ENCODE measurements at regions not wholly inside any gene's neighbourhood (a gene's known extent, or its start where the extent isn't known, plus 50 kb on each side); places are given as distances from the start of the nearest gene placed in this dataset.

GRCh38 chr4:159446266-159446976, 343.5 kb downstream of the RAPGEF2 start:
- no peaks in the 10 kb centered on the region for H3K27me3 ChIP-seq (ENCODE audit: control insufficient read depth, insufficient read depth, low read length)
- H3K9me3 ChIP-seq (ENCODE audit: control insufficient read depth, insufficient read depth, low read length) = no peaks in the 10 kb centered on the region
- no peak overlapping the region for H3K9ac ChIP-seq (ENCODE audit: low read depth, low read length)
- H3K36me3 ChIP-seq (ENCODE audit: control insufficient read depth, insufficient read depth, low read length) = no peaks in the 10 kb centered on the region
- H3K4me3 ChIP-seq (ENCODE audit: low read depth, low read length) = no peak overlapping the region
- no peaks in the 10 kb centered on the region for H3K4me1 ChIP-seq (ENCODE audit: control insufficient read depth, insufficient read depth, low read length)

- Histone ChIP-seq H3K9me3 (ENCODE audit: control insufficient read depth, insufficient read depth, low read length) (no peaks in the 10 kb centered on the region), H3K9ac (ENCODE audit: low read depth, low read length) (no peak overlapping the region), H3K27me3 (ENCODE audit: control insufficient read depth, insufficient read depth, low read length) (no peaks in the 10 kb centered on the region), H3K4me1 (ENCODE audit: control insufficient read depth, insufficient read depth, low read length) (no peaks in the 10 kb centered on the region), H3K4me3 (ENCODE audit: low read depth, low read length) (no peak overlapping the region), H3K36me3 (ENCODE audit: control insufficient read depth, insufficient read depth, low read length) (no peaks in the 10 kb centered on the region)
Measured at GRCh38 chr4:159447296-159447695, 344.4 kb downstream of the RAPGEF2 start.

GRCh38 chr4:159451006-159451405, 348.1 kb downstream of the RAPGEF2 start:
- Histone ChIP-seq H3K9me3 (ENCODE audit: control insufficient read depth, insufficient read depth, low read length) (no peaks in the 10 kb centered on the region), H3K4me1 (ENCODE audit: control insufficient read depth, insufficient read depth, low read length) (no peaks in the 10 kb centered on the region), H3K4me3 (ENCODE audit: low read depth, low read length) (no peak overlapping the region), H3K27me3 (ENCODE audit: control insufficient read depth, insufficient read depth, low read length) (no peaks in the 10 kb centered on the region), H3K9ac (ENCODE audit: low read depth, low read length) (no peak overlapping the region), H3K36me3 (ENCODE audit: control insufficient read depth, insufficient read depth, low read length) (no peaks in the 10 kb centered on the region)

GRCh38 chr4:159455675-159456237, 352.9 kb downstream of the RAPGEF2 start:
- no peaks in the 10 kb centered on the region for H3K4me1 ChIP-seq (ENCODE audit: control insufficient read depth, insufficient read depth, low read length)
- H3K9ac ChIP-seq (ENCODE audit: low read depth, low read length) = no peak overlapping the region
- no peaks in the 10 kb centered on the region for H3K9me3 ChIP-seq (ENCODE audit: control insufficient read depth, insufficient read depth, low read length)
- H3K27me3 ChIP-seq (ENCODE audit: control insufficient read depth, insufficient read depth, low read length) = no peaks in the 10 kb centered on the region
- H3K4me3 ChIP-seq (ENCODE audit: low read depth, low read length) = no peak overlapping the region
- H3K36me3 ChIP-seq (ENCODE audit: control insufficient read depth, insufficient read depth, low read length) = no peaks in the 10 kb centered on the region

- Histone ChIP-seq H3K4me1 (ENCODE audit: control insufficient read depth, insufficient read depth, low read length) (no peaks in the 10 kb centered on the region), H3K9ac (ENCODE audit: low read depth, low read length) (no peak overlapping the region), H3K9me3 (ENCODE audit: control insufficient read depth, insufficient read depth, low read length) (no peaks in the 10 kb centered on the region), H3K4me3 (ENCODE audit: low read depth, low read length) (no peak overlapping the region), H3K36me3 (ENCODE audit: control insufficient read depth, insufficient read depth, low read length) (no peaks in the 10 kb centered on the region), H3K27me3 (ENCODE audit: control insufficient read depth, insufficient read depth, low read length) (no peaks in the 10 kb centered on the region)
Measured at GRCh38 chr4:159460371-159460770, 357.5 kb downstream of the RAPGEF2 start.

- H3K4me3 ChIP-seq (ENCODE audit: low read depth, low read length) = no peak overlapping the region
- no peaks in the 10 kb centered on the region for H3K36me3 ChIP-seq (ENCODE audit: control insufficient read depth, insufficient read depth, low read length)
- H3K9me3 ChIP-seq (ENCODE audit: control insufficient read depth, insufficient read depth, low read length) = no peaks in the 10 kb centered on the region
- no peak overlapping the region for H3K9ac ChIP-seq (ENCODE audit: low read depth, low read length)
- H3K27me3 ChIP-seq (ENCODE audit: control insufficient read depth, insufficient read depth, low read length) = no peaks in the 10 kb centered on the region
- H3K4me1 ChIP-seq (ENCODE audit: control insufficient read depth, insufficient read depth, low read length) = no peaks in the 10 kb centered on the region
Measured at GRCh38 chr4:159463235-159463634, 360.4 kb downstream of the RAPGEF2 start.

- no peaks in the 10 kb centered on the region for H3K9me3 ChIP-seq (ENCODE audit: control insufficient read depth, insufficient read depth, low read length)
- H3K36me3 ChIP-seq (ENCODE audit: control insufficient read depth, insufficient read depth, low read length) = no peaks in the 10 kb centered on the region
- no peak overlapping the region for H3K9ac ChIP-seq (ENCODE audit: low read depth, low read length)
- no peaks in the 10 kb centered on the region for H3K27me3 ChIP-seq (ENCODE audit: control insufficient read depth, insufficient read depth, low read length)
- H3K4me3 ChIP-seq (ENCODE audit: low read depth, low read length) = no peak overlapping the region
- H3K4me1 ChIP-seq (ENCODE audit: control insufficient read depth, insufficient read depth, low read length) = no peaks in the 10 kb centered on the region
Measured at GRCh38 chr4:159464302-159464701, 361.4 kb downstream of the RAPGEF2 start.

- no peaks in the 10 kb centered on the region for H3K9me3 ChIP-seq (ENCODE audit: control insufficient read depth, insufficient read depth, low read length)
- no peaks in the 10 kb centered on the region for H3K36me3 ChIP-seq (ENCODE audit: control insufficient read depth, insufficient read depth, low read length)
- no peaks in the 10 kb centered on the region for H3K4me1 ChIP-seq (ENCODE audit: control insufficient read depth, insufficient read depth, low read length)
- H3K9ac ChIP-seq (ENCODE audit: low read depth, low read length) = no peak overlapping the region
- no peaks in the 10 kb centered on the region for H3K27me3 ChIP-seq (ENCODE audit: control insufficient read depth, insufficient read depth, low read length)
- no peak overlapping the region for H3K4me3 ChIP-seq (ENCODE audit: low read depth, low read length)
Measured at GRCh38 chr4:159476886-159477285, 374.0 kb downstream of the RAPGEF2 start.

GRCh38 chr4:159480826-159481225, 377.9 kb downstream of the RAPGEF2 start:
- no peak overlapping the region for H3K9ac ChIP-seq (ENCODE audit: low read depth, low read length)
- H3K27me3 ChIP-seq (ENCODE audit: control insufficient read depth, insufficient read depth, low read length) = no peaks in the 10 kb centered on the region
- H3K4me3 ChIP-seq (ENCODE audit: low read depth, low read length) = no peak overlapping the region
- H3K9me3 ChIP-seq (ENCODE audit: control insufficient read depth, insufficient read depth, low read length) = no peaks in the 10 kb centered on the region
- H3K4me1 ChIP-seq (ENCODE audit: control insufficient read depth, insufficient read depth, low read length) = peaks cover 4% of the 10 kb centered on the region
- no peaks in the 10 kb centered on the region for H3K36me3 ChIP-seq (ENCODE audit: control insufficient read depth, insufficient read depth, low read length)

- no peak overlapping the region for H3K4me3 ChIP-seq (ENCODE audit: low read depth, low read length)
- H3K9ac ChIP-seq (ENCODE audit: low read depth, low read length) = no peak overlapping the region
- no peaks in the 10 kb centered on the region for H3K36me3 ChIP-seq (ENCODE audit: control insufficient read depth, insufficient read depth, low read length)
- no peaks in the 10 kb centered on the region for H3K9me3 ChIP-seq (ENCODE audit: control insufficient read depth, insufficient read depth, low read length)
- no peaks in the 10 kb centered on the region for H3K27me3 ChIP-seq (ENCODE audit: control insufficient read depth, insufficient read depth, low read length)
- H3K4me1 ChIP-seq (ENCODE audit: control insufficient read depth, insufficient read depth, low read length) = peaks cover 4% of the 10 kb centered on the region
Measured at GRCh38 chr4:159481936-159482335, 379.1 kb downstream of the RAPGEF2 start.

GRCh38 chr4:159483110-159483781, 380.4 kb downstream of the RAPGEF2 start:
- no peaks in the 10 kb centered on the region for H3K36me3 ChIP-seq (ENCODE audit: control insufficient read depth, insufficient read depth, low read length)
- peaks cover 4% of the 10 kb centered on the region for H3K4me1 ChIP-seq (ENCODE audit: control insufficient read depth, insufficient read depth, low read length)
- no peak overlapping the region for H3K9ac ChIP-seq (ENCODE audit: low read depth, low read length)
- H3K27me3 ChIP-seq (ENCODE audit: control insufficient read depth, insufficient read depth, low read length) = no peaks in the 10 kb centered on the region
- H3K9me3 ChIP-seq (ENCODE audit: control insufficient read depth, insufficient read depth, low read length) = no peaks in the 10 kb centered on the region
- no peak overlapping the region for H3K4me3 ChIP-seq (ENCODE audit: low read depth, low read length)

All from iPS-15b (cell line).